GM19238 (cell line): ENCODE measurements at regions not wholly inside any gene's neighbourhood (a gene's known extent, or its start where the extent isn't known, plus 50 kb on each side); places are given as distances from the start of the nearest gene placed in this dataset.

ENCODE experiments used
- DNase-seq: peaks from one replicate; pipeline ENCODE4 v3.0.0; 2011; ENCODE audit warnings: low spot score; ENCODE audit not compliant: insufficient read length

GRCh38 chr16:47780213-47780875 lies 319.2 kb downstream of the PHKB start:
- DNase-seq = no peak

GRCh38 chr16:47779201-47780016 lies 318.3 kb downstream of the PHKB start:
- DNase-seq = no peak

- no peak for DNase-seq
Observed at GRCh38 chr16:47778106-47778801, 317.1 kb downstream of the PHKB start.

- no peak for DNase-seq
Observed at GRCh38 chr16:47777220-47777619, 316.1 kb downstream of the PHKB start.

GRCh38 chr16:47774661-47775060 lies 313.5 kb downstream of the PHKB start:
- DNase-seq = no peak

GRCh38 chr16:47753659-47754058 lies 292.5 kb downstream of the PHKB start:
- DNase-seq = no peak
